ENCODE measurements at regions not wholly inside any gene's neighbourhood (a gene's known extent, or its start where the extent isn't known, plus 50 kb on each side); places are given as distances from the start of the nearest gene placed in this dataset.

GRCh38 chr5:85320495-85320894 is 935.8 kb upstream of the EDIL3 start (continued):
- no peak for TF ChIP-seq ARID4B (CRISPR knock-in tag; IDR thresholded peaks at IDR 0.05)
- TF ChIP-seq BRCA1 (IDR thresholded peaks at IDR 0.05) = no peak
- no peak for TF ChIP-seq BRCA1 (CRISPR knock-in tag; IDR thresholded peaks at IDR 0.05)
- TF ChIP-seq GMEB1 (CRISPR knock-in tag; IDR thresholded peaks at IDR 0.05) = no peak

GRCh38 chr5:85333276-85333675 is 948.6 kb upstream of the EDIL3 start:
- Histone ChIP-seq H2AFZ (ENCODE audit: low read depth, low read length) (no peak overlapping the region), H3K9me1 (ENCODE audit: control insufficient read depth, insufficient read depth, low read length) (no peaks in the 10 kb centered on the region), H3K4me2 (ENCODE audit: insufficient read depth, low read length) (no peak overlapping the region), H3K79me2 (ENCODE audit: control insufficient read depth, insufficient read depth, low read length) (no peaks in the 10 kb centered on the region), H4K20me1 (replicated peaks; ENCODE audit: control insufficient read depth, insufficient read depth, low read length) (no peaks in the 10 kb centered on the region), H3K36me3 (ENCODE audit: control insufficient read depth, insufficient read depth, low read length) (no peaks in the 10 kb centered on the region), H3K9me3 (replicated peaks; ENCODE audit: control insufficient read depth, insufficient read depth, low read depth, low read length) (no peaks in the 10 kb centered on the region), H3K9ac (ENCODE audit: insufficient read depth in 1 of 2, low read depth in 2 of 2, low read length in 2 of 2) (no peak overlapping the region), H3K27ac (ENCODE audit: extremely low read depth, low read depth, low read length) (no peak overlapping the region), H3K4me3 (no peak overlapping the region), H3K4me1 (replicated peaks in 1 of 2; ENCODE audit: control insufficient read depth in 2 of 2, insufficient read depth in 2 of 2, low read length in 2 of 2) (no peaks in the 10 kb centered on the region), H3K27me3 (ENCODE audit: control insufficient read depth in 2 of 2, insufficient read depth in 2 of 2, low read length in 2 of 2) (no peaks in the 10 kb centered on the region)
- CTCF ChIA-PET (ENCODE audit: low intra/inter-chr PET ratio) = no interaction called here
- in situ Hi-C loops (cut with MboI) (no loop called here), intact Hi-C loops (cut with micrococcal nuclease) (no loop called here)
- BruUV-seq (replicated peaks) = no TSS peak
- 0% methylated on average over 1 of the region's 1 CpG for WGBS (ENCODE audit: insufficient coverage, low coverage, missing lambda C conversion rate)
- TF ChIP-seq KLF13 (tag; IDR thresholded peaks at IDR 0.05; ENCODE audit: borderline replicate concordance, low read depth) (no peak), ZBTB9 (CRISPR knock-in tag; IDR thresholded peaks at IDR 0.05) (no peak), ZC3H11A (IDR thresholded peaks at IDR 0.05; ENCODE audit: low read depth, low read length) (no peak), FOXA3 (CRISPR knock-in tag; conservative IDR thresholded peaks at IDR 0.05 in 1 of 2, IDR thresholded peaks at IDR 0.05 in 1 of 2) (no peak), PRMT5 (CRISPR knock-in tag; IDR thresholded peaks at IDR 0.05) (no peak), SRSF7 (optimal IDR thresholded peaks at IDR 0.05; ENCODE audit: low read depth, low read length) (no peak), ZSCAN29 (IDR thresholded peaks at IDR 0.05) (no peak), ZNF239 (CRISPR knock-in tag; IDR thresholded peaks at IDR 0.05) (no peak), HMGXB4 (CRISPR knock-in tag; IDR thresholded peaks at IDR 0.05) (no peak), DACH1 (IDR thresholded peaks at IDR 0.05; ENCODE audit: partially characterized antibody) (no peak)
- POLR2A ChIA-PET = interaction anchor here (0.9 kb wide), 1 partner anchor 11 kb away, joined by 3 read pairs; no protein-coding TSS in a partner anchor
- DNase-seq (ENCODE audit: extremely low read depth in 1 of 4, low spot score in 3 of 4) (no peak), ATAC-seq (no peak), FAIRE-seq (no peak)
